Thoracic aorta (tissue), 2 donors: ENCODE measurements at regions not wholly inside any gene's neighbourhood (a gene's known extent, or its start where the extent isn't known, plus 50 kb on each side); places are given as distances from the start of the nearest gene placed in this dataset.

Experiments used
- ATAC-seq: fragments of 150-250 bp; one replicate; pipeline ENCODE4 v1.8.0; 2017; ENCODE audit warnings: low read depth; ENCODE audit not compliant: insufficient number of reproducible peaks, low FRiP score
- DNase-seq: peaks from one replicate; pipeline ENCODE4 v3.0.0-alpha.2; 2020; ENCODE audit warnings: low spot score
- H3K27ac ChIP-seq, 2 donors: fragments of 200-600 bp; sonication (generic); 1 replicate in 1 of 2; 2 replicates in 1 of 2; pipeline ENCODE4 v1.5.1; 2016; ENCODE audit warnings: mild to moderate bottlenecking in 2 of 2, moderate library complexity in 2 of 2
- H3K27me3 ChIP-seq: fragments of 200-600 bp; sonication (generic); replicated peaks from 2 replicates; pipeline ENCODE4 v1.6.0; 2016; ENCODE audit warnings: mild to moderate bottlenecking; ENCODE audit not compliant: insufficient read depth
- H3K36me3 ChIP-seq: fragments of 200-600 bp; sonication (generic); one replicate; pipeline ENCODE4 v1.5.1; 2016
- H3K4me1 ChIP-seq, 2 donors: fragments of 200-600 bp; sonication (generic); 1 replicate in 1 of 2; 2 replicates in 1 of 2; pipeline versions ENCODE4 v1.5.1 to v1.6.0; 2016; ENCODE audit warnings: low read depth in 2 of 2, mild to moderate bottlenecking in 1 of 2; ENCODE audit not compliant: control insufficient read depth in 1 of 2
- H3K4me3 ChIP-seq: fragments of 200-600 bp; sonication (generic); 2 replicates; pipeline ENCODE4 v1.5.1; 2016; ENCODE audit warnings: mild to moderate bottlenecking
- H3K9me3 ChIP-seq: fragments of 200-600 bp; sonication (generic); 2 replicates; pipeline ENCODE4 v1.5.1; 2016
- CTCF ChIP-seq: fragments of 200-600 bp; sonication (generic); IDR thresholded peaks from one replicate; pipeline ENCODE4 v1.5.1; 2019; ENCODE audit warnings: antibody characterized with exemption

- ATAC-seq, result no peak
- no peak overlapping the region for H3K4me3 ChIP-seq
- TF ChIP-seq CTCF, result no peak
- no peak for DNase-seq
- no peaks in the 10 kb centered on the region for H3K36me3 ChIP-seq
- H3K4me1 ChIP-seq, result peaks cover 0 to 17% of the 10 kb centered on the region in 2 donors
- H3K27me3 ChIP-seq, result no peaks in the 10 kb centered on the region
- no peaks in the 10 kb centered on the region for H3K9me3 ChIP-seq
- no peak overlapping the region for H3K27ac ChIP-seq
Observed at GRCh38 chr13:79671420-79671819, 190.5 kb downstream of the NDFIP2 start.

- H3K4me1 ChIP-seq, result peaks cover 0 to 7% of the 10 kb centered on the region in 2 donors
- H3K27me3 ChIP-seq, result no peaks in the 10 kb centered on the region
- H3K36me3 ChIP-seq, result no peaks in the 10 kb centered on the region
- no peak overlapping the region for H3K27ac ChIP-seq
- no peak overlapping the region for H3K4me3 ChIP-seq
- ATAC-seq (no peak), DNase-seq (no peak)
- H3K9me3 ChIP-seq, result no peaks in the 10 kb centered on the region
- no peak for TF ChIP-seq CTCF
Observed at GRCh38 chr13:79668201-79668752, 187.3 kb downstream of the NDFIP2 start.

- ATAC-seq, result no peak
- no peaks in the 10 kb centered on the region for H3K9me3 ChIP-seq
Observed at GRCh38 chr13:79667771-79668170, 186.8 kb downstream of the NDFIP2 start.

GRCh38 chr13:79663977-79664636 lies 183.2 kb downstream of the NDFIP2 start:
- Histone ChIP-seq H3K27ac (no peak overlapping the region), H3K4me1 (peaks cover 0 to 1% of the 10 kb centered on the region in 2 donors), H3K36me3 (no peaks in the 10 kb centered on the region), H3K27me3 (no peaks in the 10 kb centered on the region), H3K4me3 (no peak overlapping the region), H3K9me3 (no peaks in the 10 kb centered on the region)
- ATAC-seq, result no peak
- DNase-seq, result no peak
- TF ChIP-seq CTCF, result no peak

More at GRCh38 chr13:79667771-79668170, 186.8 kb downstream of the NDFIP2 start:
- Histone ChIP-seq H3K36me3 (no peaks in the 10 kb centered on the region), H3K4me3 (no peak overlapping the region), H3K4me1 (peaks cover 0 to 5% of the 10 kb centered on the region in 2 donors), H3K27ac (no peak overlapping the region), H3K27me3 (no peaks in the 10 kb centered on the region)
- DNase-seq, result no peak
- TF ChIP-seq CTCF, result no peak

- TF ChIP-seq CTCF, result no peak
- H3K4me1 ChIP-seq, result no peaks in the 10 kb centered on the region
- no peaks in the 10 kb centered on the region for H3K9me3 ChIP-seq
- H3K4me3 ChIP-seq, result no peak overlapping the region
- H3K36me3 ChIP-seq, result no peaks in the 10 kb centered on the region
- ATAC-seq (no peak), DNase-seq (no peak)
- no peak overlapping the region for H3K27ac ChIP-seq
- H3K27me3 ChIP-seq, result no peaks in the 10 kb centered on the region
Observed at GRCh38 chr13:79663435-79663834, 182.5 kb downstream of the NDFIP2 start.
